ENCODE measurements at regions not wholly inside any gene's neighbourhood (a gene's known extent, or its start where the extent isn't known, plus 50 kb on each side); places are given as distances from the start of the nearest gene placed in this dataset.

- H3K9me3 ChIP-seq (ENCODE audit: low read depth) = no peaks in the 10 kb centered on the region
- no peak overlapping the region for H3K27ac ChIP-seq
- H3K4me2 ChIP-seq = no peak overlapping the region
- H3K27me3 ChIP-seq = no peaks in the 10 kb centered on the region
- TF ChIP-seq CTCF (IDR thresholded peaks at IDR 0.05; ENCODE audit: poor library complexity) (no peak), EZH2phosphoT487 (IDR thresholded peaks at IDR 0.05; ENCODE audit: low read depth, severe bottlenecking, unreplicated experiment) (no peak), EZH2 (IDR thresholded peaks at IDR 0.05; ENCODE audit: borderline replicate concordance) (no peak)
- H2AFZ ChIP-seq = no peak overlapping the region
- no peaks in the 10 kb centered on the region for H4K20me1 ChIP-seq (ENCODE audit: insufficient read depth, poor library complexity, severe bottlenecking)
- no peaks in the 10 kb centered on the region for H3K4me1 ChIP-seq (ENCODE audit: insufficient read depth)
- no peaks in the 10 kb centered on the region for H3K36me3 ChIP-seq (replicated peaks; ENCODE audit: insufficient read depth, low read depth)
- WGBS (ENCODE audit: low lambda C conversion rate, missing lambda C conversion rate) = 98% methylated on average over 2 of the region's 2 CpGs
- no peak overlapping the region for H3K4me3 ChIP-seq
- no peak for DNase-seq (ENCODE audit: low spot score)
- H3K79me2 ChIP-seq = no peaks in the 10 kb centered on the region
- no peaks in the 10 kb centered on the region for H3K9me2 ChIP-seq (replicated peaks; ENCODE audit: insufficient read depth)
Measured at GRCh38 chr2:82789851-82790205, 1669.3 kb downstream of the SUCLG1 start.

- no peak overlapping the region for H3K4me3 ChIP-seq
- no peaks in the 10 kb centered on the region for H3K9me2 ChIP-seq (replicated peaks; ENCODE audit: insufficient read depth)
- H4K20me1 ChIP-seq (ENCODE audit: insufficient read depth, poor library complexity, severe bottlenecking) = no peaks in the 10 kb centered on the region
- no peaks in the 10 kb centered on the region for H3K9me3 ChIP-seq (ENCODE audit: low read depth)
- TF ChIP-seq EZH2phosphoT487 (IDR thresholded peaks at IDR 0.05; ENCODE audit: low read depth, severe bottlenecking, unreplicated experiment) (no peak), EZH2 (IDR thresholded peaks at IDR 0.05; ENCODE audit: borderline replicate concordance) (no peak), CTCF (IDR thresholded peaks at IDR 0.05; ENCODE audit: poor library complexity) (no peak)
- no peaks in the 10 kb centered on the region for H3K27me3 ChIP-seq
- no peak overlapping the region for H3K27ac ChIP-seq
- DNase-seq (ENCODE audit: low spot score) = no peak
- no peaks in the 10 kb centered on the region for H3K4me1 ChIP-seq (ENCODE audit: insufficient read depth)
- no peaks in the 10 kb centered on the region for H3K36me3 ChIP-seq (replicated peaks; ENCODE audit: insufficient read depth, low read depth)
- WGBS (ENCODE audit: low lambda C conversion rate, missing lambda C conversion rate) = 85% methylated on average over 2 of the region's 2 CpGs
- no peak overlapping the region for H3K4me2 ChIP-seq
- H3K79me2 ChIP-seq = no peaks in the 10 kb centered on the region
- H2AFZ ChIP-seq = no peak overlapping the region
Measured at GRCh38 chr2:82781176-82781915, 1677.7 kb downstream of the SUCLG1 start.

GRCh38 chr2:82780050-82780449, 1679.0 kb downstream of the SUCLG1 start:
- Histone ChIP-seq H3K9me3 (ENCODE audit: low read depth) (no peaks in the 10 kb centered on the region), H3K4me2 (no peak overlapping the region), H3K36me3 (replicated peaks; ENCODE audit: insufficient read depth, low read depth) (no peaks in the 10 kb centered on the region), H4K20me1 (ENCODE audit: insufficient read depth, poor library complexity, severe bottlenecking) (no peaks in the 10 kb centered on the region), H3K4me1 (ENCODE audit: insufficient read depth) (no peaks in the 10 kb centered on the region), H3K27me3 (no peaks in the 10 kb centered on the region), H3K4me3 (no peak overlapping the region), H3K27ac (no peak overlapping the region), H3K79me2 (no peaks in the 10 kb centered on the region), H2AFZ (no peak overlapping the region), H3K9me2 (replicated peaks; ENCODE audit: insufficient read depth) (no peaks in the 10 kb centered on the region)
- no peak for DNase-seq (ENCODE audit: low spot score)
- 81% methylated on average over 7 of the region's 7 CpGs for WGBS (ENCODE audit: low lambda C conversion rate, missing lambda C conversion rate)
- no peak for TF ChIP-seq CTCF (IDR thresholded peaks at IDR 0.05; ENCODE audit: poor library complexity)
- TF ChIP-seq EZH2phosphoT487 (IDR thresholded peaks at IDR 0.05; ENCODE audit: low read depth, severe bottlenecking, unreplicated experiment) = no peak
- no peak for TF ChIP-seq EZH2 (IDR thresholded peaks at IDR 0.05; ENCODE audit: borderline replicate concordance)
